ENCODE measurements at regions not wholly inside any gene's neighbourhood (a gene's known extent, or its start where the extent isn't known, plus 50 kb on each side); places are given as distances from the start of the nearest gene placed in this dataset.

GRCh38 chr10:107473225-107473624 lies 308.7 kb upstream of the SORCS1 start:
- TF ChIP-seq CTCF (IDR thresholded peaks at IDR 0.05; ENCODE audit: insufficient read depth, low read length, poor library complexity, severe bottlenecking) (no peak), EZH2phosphoT487 (conservative IDR thresholded peaks at IDR 0.05; ENCODE audit: low read length) (no peak)
